ENCODE measurements at regions not wholly inside any gene's neighbourhood (a gene's known extent, or its start where the extent isn't known, plus 50 kb on each side); places are given as distances from the start of the nearest gene placed in this dataset.
A peak's percentile ranks its signal among the peaks of the same experiment; 100 is the strongest.
"Not testable (repeated sequence)": the region's sequence is repeated elsewhere in the genome, so short reads cannot be mapped to it uniquely, and the experiment has no call there.

DNA sequence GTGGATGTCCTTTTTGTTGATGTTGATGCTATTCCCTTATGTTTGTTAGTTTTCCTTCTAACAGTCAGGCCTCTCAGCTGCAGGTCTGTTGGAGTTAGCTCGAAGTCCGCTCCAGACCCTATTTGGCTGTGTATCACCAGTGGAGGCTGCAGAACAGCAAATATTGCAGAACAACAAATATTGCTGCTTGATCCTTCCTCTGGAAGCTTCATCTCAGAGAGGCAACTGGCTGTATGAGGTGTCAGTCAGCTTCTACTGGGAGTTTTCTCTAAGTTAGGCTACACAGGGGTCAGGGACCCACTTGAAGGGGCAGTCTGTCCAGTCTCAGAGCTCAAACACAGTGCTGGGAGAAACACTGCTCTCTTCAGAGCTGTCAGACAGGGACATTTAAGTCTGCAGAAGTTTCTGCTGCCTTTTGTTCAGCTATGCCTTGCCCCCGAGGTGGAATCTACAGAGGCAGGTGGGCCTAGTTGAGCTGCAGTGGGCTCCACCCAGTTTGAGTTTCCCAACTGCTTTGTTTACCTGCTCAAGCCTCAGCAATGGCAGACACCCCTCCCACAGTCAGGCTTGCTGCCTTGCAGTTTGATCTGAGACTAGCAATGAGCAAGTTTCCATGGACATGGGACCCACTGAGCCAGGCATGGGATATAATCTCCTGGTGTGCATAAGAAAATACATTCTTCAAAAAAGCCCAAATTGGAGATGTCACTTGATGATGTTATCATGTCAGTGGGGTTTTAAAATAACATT lies 99.5 kb downstream of the KDM5D start:
- no peak for DNase-seq (ENCODE audit: low spot score)

DNA sequence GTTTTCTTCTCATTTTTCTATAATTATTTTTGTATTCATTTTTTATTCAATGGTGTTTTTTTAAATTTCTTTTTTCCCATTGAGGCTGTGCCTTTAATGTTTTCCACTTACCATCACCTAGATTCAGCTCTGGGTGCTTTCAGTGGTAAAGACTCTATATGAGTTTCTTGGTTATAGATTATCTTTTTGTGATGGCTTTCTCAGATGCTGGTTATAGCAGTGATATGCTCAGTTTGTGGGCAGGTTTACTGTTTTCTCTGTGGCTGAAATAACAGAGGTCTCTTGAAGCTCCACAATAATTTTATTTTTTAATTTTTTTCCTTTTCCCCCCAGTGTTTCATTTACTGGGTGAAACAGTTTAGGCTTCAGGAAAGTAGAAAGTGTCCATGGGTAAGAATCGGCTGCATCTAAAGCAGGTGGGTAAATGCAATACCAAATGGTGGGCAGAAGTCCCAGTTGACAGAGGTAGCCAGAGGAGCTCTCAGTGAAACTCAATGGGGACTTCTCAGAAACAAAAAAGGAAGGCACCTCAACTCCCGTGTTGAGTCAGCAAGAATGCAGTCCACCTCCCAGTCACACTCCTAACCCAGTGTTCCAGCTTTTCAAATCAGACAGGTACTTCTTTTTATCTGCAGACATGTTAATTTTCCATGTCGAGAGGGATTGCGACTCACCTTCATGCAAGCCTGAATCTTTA lies 106.7 kb downstream of the KDM5D start:
- no peak for DNase-seq (ENCODE audit: low spot score)

DNA sequence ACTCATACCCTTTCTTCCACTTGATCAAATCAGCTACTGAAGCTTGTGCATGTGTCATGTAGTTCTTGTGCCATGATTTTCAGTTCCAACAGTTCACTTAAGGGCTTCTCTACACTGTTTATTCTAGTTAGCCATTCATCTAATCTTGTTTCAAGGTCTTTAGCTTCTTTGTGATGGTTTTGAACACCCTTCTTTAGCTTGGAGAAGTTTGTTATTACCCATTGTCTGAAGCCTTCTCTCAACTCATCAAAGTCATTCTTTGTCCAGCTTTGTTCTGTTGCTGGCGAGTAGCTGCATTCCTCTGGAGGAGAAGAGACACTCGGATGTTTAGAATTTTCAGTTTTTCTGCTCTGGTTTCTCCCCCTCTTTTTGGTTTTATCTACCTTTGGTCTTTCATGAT lies 115.6 kb downstream of the KDM5D start:
- no peak for DNase-seq (ENCODE audit: low spot score)

DNA sequence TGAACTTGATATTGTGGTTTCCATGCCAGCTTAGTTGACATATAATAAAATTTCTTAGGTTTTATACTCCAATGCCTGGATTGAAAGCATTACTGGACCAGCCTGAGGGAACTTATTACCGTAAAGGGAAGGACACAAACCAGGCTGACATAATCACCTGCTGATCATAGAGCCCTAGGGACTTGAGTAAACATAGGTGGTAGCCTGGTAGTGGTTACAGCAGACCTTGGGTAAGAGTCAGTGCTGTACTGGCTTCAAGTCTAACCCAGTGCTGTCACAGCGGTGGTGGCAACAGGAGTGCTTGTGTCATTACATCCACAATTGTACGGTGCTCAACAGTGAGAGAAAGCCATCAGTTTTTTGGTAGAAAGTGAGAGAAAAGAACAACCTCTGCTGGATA lies 122.1 kb downstream of the KDM5D start:
- DNase-seq (ENCODE audit: low spot score) = no peak

DNA sequence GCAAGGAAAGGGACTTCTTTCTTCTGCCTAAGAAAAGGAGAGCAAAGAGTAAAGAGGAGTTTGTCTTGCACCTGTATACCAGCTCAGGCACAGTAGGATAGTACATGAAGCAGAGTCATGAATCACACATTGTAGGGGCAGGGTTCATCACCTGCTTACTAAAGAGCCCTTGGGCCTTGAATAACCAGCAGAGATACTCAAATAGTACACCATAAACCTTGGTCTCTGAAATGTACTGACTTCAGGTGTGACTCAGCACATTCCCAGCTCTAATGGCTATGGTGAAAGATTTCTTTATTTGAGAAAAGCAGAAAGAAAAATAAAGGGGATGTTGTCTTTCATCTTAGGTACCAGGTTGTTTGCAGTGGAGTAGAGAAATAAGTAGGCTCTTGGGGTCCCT lies 122.8 kb downstream of the KDM5D start:
- DNase-seq (ENCODE audit: low spot score) = no peak

DNA sequence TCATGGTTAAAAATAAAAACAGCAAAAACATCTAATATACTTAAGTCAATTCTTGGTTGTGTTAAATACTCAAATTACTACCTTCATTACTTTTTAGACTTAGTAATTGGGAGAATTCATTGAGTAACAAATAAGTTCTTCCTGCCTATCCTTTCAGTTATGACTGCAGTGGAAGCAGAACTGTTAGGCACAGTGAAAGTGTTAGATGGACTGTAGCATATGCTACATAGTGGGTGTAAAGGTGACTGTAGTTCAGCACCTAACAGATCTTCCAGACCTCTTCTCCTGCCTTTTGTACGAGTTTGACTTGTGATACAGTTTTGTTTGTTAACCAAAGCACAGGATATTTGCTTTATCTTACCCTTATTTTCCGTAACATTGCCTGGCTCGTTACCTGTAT lies 143.4 kb downstream of the KDM5D start:
- DNase-seq (ENCODE audit: low spot score) = no peak

DNA sequence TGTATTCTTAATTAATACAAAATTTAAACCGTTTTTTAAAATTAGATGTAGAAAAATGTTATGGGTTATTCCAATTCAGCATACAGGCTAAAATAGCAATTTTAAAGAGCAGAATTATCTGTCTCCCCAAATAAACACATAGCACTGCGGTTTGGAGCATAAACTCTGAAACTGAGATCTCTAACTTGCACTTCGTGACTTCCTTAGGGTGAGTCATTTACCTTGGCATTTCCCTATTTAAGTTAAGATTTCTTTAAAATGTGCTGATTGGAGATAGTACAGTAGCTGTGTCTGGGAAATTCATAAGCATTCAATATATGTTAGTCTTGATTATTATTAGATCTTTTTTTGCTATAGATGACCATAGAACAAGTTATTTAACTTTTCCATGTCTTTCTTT lies 143.8 kb downstream of the KDM5D start:
- DNase-seq (ENCODE audit: low spot score) = no peak

DNA sequence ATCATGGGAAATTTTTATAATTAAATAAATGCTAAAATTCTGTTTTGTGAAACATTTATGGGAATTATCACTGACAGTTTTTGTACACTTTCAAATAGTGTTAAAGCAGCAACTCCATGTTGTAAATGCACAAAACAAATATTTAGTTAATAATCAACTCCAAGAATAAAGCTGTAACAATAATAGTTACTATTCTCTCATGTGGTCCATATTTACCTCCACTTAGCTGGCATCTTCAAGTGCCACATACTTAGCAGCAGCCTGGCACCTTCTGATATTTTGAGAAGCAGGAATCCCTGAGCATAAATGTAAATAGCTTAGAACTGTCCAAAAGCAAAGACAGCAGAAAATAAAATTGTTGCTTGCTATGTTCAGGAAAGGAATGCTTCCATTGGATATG lies 154.3 kb downstream of the KDM5D start:
- no peak for DNase-seq (ENCODE audit: low spot score)

DNA sequence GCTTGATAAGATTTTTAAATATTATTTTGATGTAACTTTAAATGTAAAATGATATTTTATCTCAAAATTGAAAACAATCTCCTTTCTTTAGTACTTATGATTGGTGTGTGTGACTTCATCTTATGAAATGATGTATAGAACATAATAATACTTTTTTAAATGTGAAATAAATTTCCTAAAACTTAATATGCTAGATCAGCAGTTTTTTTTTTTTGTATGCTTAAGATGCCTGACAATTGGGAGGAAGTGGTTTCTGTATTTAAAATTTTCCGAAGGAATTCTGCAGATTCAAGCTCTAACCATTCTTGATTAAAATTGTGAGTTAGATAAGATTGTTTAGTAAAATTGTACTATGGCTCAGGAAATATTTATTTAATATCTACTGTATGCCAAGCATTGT lies 154.9 kb downstream of the KDM5D start:
- no peak for DNase-seq (ENCODE audit: low spot score)

DNA sequence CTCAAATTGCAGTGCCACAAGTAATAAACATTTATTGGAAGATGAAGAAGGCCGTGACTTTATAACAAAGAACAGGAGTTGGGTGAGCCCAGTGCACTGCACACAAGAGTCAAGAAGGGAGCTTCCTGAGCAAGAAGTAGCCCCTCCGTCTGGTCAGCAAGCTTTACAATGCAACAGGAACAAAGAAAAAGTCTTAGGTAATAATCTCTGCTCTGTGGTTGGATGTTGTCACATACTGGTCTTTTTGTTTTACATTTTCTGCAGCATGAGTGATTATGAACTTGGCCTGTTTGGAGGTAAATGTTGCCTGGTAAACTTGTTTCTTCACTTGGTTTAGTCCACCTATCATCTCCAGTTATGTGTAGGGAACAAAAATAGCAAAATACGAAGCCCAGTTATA lies 157.2 kb downstream of the KDM5D start:
- DNase-seq (ENCODE audit: low spot score) = no peak

DNA sequence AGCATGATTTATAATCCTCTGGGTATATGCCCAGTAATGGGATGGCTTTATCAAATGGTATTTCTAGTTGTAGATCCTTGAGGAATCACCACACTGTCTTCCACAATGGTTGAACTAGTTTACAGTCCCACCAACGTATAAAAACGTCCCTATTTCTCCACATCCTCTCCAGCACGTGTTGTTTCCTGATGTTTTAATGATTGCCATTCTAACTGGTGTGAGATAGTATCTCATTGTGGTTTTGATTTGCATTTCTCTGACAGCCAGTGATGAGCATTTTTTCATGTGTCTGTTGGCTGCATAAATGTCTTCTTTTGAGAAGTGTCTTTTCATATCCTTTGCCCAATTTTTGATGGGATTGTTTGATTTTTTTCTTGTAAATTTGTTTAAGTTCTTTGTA lies 163.5 kb downstream of the KDM5D start:
- not testable (repeated sequence) for DNase-seq (ENCODE audit: low spot score)

DNA sequence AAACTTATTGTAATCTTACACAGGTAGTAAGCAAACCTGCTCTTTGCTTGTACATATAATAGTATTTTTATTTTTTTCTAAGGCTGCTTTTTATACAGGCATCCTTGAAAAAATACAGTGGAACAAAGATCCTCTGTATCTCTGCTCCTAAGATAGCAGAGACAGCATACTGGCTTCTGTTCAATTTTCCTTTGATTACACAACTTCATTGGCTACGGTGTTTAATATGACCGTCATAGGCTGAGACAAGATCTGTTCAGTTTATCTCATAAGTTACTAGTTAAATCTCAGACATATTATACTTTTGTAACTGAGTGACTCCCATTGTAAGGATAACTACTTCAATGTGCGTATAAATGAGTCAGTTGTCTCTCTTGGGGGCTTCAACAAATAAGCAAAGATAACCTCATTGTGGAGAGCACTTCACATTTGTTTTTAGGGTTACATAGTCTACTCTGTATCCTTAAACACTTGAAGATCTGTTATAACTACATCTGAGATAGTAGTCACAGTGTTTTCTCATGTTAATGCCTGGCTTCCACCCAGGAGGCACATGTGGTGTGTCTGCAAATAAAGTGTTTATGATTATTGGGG lies 166.1 kb downstream of the KDM5D start:
- no peak for DNase-seq (ENCODE audit: low spot score)

DNA sequence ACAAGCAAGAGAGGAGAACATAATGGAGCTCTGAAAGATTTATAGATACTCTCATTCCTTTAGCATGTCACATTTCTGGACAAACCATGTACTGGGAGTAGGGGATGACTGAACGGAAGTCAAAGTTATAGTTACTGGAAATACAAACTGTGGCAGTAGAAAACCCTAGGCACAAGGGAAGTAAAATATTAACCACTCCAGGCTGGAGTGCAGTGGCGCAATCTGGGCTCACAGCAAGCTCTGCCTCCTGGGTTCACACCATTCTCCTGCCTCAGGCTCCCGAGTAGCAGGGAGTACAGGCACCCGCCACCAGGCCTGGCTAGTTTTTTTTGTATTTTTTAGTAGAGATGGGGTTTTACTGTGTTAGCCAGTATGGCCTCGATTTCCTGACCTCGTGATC lies 167.3 kb downstream of the KDM5D start:
- no peak for DNase-seq (ENCODE audit: low spot score)

DNA sequence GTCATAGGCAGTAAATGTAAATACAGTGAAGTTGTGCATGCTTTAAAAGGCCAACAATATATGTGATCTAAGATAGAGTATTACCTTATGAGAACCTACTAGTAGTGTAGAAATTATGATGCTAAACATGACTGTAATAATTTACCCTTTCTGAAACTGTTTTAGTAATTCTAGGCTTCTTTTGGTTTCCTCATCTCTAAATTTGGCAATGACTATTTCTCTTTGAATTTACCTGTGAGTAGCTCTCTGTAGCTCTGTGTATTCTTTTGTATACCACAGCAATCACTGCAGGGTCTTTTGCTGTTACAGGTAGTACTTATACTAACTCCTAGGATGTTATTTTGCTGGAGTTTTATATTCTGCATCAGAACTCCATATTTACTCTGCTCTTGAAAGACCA lies 169.6 kb downstream of the KDM5D start:
- no peak for DNase-seq (ENCODE audit: low spot score)

DNA sequence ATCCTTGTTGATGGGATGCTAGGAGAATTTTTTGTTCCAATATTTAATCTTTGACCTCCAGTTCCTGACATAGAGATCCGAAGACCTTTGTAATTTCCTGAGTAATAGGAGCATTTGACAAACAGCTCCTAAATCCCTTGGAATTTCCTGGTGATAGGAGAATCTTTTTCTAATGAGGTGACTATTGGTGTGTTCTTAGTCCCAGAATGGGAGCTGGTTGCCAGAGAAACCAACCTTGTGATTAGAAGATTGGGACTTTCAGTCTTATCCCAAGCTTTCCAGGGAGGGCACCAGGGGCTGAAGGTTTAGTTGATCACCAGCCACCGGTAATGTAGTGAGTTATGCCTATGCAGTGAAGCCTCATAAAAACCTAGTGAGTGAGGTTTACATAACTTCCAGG lies 170.9 kb downstream of the KDM5D start:
- no peak for DNase-seq (ENCODE audit: low spot score)

DNA sequence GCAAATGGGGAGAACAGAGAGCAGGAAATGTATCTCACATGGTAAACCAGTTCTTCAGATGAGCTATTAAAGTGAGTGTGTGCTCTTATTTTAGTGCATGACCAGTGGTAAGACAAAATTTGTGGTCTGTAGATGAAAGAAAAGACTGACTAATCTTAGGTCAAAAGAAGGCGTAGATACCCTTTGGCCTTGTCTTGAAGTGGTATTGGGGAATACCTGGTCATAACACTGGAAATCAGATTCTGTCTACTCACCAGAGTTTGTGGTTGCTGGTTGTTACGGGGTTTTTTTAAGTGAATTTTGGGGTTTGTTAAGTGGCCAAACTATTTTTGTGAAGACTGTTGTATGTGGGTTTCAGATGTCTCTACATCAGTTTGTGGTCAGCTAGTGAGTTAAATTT lies 173.5 kb downstream of the KDM5D start:
- no peak for DNase-seq (ENCODE audit: low spot score)

DNA sequence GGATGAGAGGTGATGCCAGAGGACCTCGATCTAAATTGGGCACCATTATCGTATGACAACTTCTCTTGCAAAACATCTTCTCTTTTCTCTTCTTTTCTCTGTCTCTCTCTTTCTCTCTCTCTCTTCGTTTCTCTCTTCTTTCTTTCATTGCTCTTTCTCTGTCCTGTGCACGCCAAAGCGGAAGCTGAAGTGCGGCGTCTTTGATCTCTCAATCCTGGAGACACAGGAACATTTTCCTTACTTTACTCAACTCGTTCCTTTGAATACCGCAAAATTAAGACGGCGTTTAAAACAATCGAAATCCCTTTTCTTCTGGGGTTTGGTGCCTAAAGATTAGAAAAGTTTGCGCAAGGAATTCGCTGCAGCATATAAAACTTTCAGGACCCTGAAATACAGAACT lies 176.6 kb downstream of the KDM5D start:
- no peak for DNase-seq (ENCODE audit: low spot score)

DNA sequence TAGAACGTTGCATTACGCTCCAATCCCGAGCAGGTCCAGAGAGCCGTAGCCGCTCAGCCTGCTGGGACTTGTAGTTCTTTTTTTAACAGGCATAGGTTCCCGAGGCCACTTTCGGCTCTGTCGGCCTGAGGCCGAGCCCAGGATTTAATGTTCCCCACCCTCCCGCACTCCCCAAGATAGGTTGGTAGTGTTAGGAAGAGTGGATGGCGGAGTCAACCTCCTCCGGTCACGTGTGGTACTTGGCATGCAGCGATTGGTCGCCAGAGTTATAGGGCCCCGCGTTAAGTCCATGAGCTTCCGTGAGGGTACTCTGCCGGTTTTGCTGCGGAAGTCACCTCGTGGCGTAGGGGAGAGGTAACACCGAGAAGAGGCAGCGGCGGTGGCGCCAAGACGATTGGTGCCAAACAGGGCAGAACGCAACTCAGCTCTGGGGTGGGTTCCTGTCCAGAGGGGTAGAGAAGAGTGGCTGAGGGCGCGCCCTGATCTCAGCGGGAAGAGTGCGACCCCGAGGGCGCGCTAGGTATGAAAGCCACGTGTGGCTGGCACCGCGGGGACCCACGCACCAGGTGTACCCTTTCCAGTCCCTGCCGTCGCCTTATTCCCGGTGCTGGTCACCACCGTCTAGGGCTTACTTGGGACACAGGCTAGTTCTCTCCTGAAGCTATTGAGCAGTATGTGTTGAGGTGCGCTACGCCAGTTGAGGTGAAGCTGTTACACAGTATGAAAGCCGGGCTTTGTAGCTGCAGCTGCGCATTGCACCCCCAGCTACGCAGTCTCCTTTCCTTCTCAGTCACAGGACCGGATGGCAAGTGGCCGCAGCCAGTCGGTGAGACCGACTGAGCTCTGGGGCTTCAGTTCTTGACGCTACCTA lies 177.2 kb downstream of the KDM5D start:
- DNase-seq (ENCODE audit: low spot score) = peak; percentile 92

DNA sequence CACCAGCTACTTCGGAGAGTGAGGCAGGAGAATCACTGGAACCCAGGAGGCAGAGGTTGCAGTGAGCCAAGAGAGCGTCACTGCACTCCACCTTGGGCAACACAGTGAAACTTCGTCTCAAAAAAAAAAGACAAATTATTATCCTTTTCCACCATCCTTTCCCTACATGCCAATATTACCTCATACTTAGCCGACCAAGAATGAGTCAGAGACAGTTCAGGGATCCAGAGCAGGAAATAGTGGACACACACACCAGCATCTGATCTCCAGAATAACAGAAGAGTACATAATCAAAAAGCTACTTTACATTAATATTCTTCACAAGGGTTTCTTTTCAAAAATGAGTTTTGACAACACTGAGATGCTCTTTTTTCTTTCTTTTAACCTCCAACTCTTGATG lies 185.4 kb downstream of the KDM5D start:
- no peak for DNase-seq (ENCODE audit: low spot score)

DNA sequence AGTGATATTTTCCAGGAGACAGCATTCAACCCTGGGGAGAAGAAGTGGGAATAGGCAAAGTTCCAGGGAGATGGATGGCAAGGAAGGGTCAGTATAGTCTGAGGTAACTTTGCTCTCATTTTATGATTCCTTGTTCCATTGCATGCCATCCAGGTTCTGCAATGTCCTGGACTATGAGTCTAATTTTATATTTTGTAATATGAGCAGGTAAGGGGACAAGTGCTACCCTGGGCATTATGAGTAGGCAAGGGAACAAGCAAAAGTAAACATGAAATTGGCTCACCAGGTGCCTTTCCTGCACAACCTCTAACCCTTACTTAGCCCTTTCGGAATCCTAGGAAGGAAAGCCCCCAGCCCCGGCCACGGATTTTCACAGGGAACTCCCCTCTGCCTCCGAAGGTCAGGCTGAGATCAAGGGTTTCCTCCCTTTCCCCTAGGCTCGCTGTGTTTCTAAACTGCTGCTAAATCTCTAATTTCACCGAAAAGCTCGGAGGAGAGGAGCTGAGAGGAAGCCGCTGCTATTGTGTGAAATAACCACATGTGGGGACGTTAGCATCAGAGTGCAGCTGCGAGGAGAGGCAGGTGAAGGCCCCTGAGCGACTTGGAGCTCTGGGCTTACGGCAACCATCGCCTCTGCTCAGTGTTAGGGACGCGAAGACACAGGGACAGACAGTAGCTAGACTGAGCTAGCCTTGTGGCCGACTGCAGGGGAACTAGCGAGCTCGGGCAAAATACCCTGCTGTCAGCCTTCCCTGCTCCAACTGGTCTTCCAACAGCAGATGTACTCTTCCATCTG lies 194.7 kb downstream of the KDM5D start:
- no peak for DNase-seq (ENCODE audit: low spot score)

DNA sequence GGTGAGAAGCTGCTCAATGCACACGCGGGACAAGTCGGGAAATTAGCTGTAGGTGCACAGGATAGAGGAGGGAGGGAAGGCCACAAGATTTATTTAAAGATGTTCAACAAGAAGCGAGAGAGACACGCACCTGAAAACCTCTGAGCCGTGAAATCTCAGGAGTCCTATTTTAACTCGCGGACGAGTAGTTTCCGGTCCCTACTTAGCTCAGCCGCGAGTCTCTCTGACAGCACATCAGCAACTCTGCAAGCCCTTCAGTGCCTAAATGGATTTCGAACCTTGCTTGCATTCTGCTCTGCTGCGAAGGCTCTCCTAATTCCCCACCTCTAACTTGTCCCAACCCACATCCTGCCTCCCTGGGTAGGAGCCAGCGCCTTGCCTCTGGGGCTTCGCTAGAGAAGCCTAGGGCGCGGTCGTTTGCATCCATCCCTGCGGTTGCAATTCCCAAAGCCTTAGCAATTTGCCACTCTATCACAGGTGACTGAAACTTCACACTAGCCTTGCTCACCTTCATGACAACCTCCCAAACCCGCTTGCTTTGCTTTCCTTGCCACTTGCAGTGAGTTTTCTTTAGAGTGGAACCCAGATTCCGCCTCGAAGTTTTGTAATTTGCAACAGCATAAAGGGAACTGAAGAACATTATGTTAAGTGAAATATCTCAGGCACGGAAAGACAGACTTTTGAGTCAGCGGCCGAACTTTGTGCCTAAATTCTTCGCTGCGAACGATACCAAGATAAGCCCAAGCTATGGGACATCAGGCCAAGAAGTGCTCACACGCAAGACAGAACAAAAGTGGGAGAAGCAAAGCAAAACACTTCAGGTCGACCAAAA lies 202.8 kb downstream of the KDM5D start:
- no peak for DNase-seq (ENCODE audit: low spot score)
